ENCODE measurements at regions not wholly inside any gene's neighbourhood (a gene's known extent, or its start where the extent isn't known, plus 50 kb on each side); places are given as distances from the start of the nearest gene placed in this dataset.

DNA sequence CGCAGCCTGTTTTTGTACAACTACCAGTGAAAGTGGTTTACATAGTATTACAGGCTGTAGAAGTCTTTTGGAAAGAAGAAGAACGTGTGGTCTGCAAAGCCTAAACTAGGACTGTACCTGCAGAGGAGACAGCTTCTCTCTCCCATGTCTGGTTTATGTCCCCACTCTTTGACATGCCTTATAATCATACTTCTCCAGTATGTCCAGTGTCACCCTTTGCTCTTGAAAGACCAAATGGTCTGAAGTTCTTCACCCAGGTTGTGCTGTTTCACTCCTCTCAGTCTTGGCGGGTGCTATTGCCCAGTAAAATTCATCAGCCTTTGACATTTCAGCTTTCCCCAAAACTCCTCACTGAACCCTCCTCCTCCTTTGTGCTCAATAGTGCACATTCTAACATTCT is 676.0 kb upstream of the TENM4 start:
- TF ChIP-seq, protein P1, sequence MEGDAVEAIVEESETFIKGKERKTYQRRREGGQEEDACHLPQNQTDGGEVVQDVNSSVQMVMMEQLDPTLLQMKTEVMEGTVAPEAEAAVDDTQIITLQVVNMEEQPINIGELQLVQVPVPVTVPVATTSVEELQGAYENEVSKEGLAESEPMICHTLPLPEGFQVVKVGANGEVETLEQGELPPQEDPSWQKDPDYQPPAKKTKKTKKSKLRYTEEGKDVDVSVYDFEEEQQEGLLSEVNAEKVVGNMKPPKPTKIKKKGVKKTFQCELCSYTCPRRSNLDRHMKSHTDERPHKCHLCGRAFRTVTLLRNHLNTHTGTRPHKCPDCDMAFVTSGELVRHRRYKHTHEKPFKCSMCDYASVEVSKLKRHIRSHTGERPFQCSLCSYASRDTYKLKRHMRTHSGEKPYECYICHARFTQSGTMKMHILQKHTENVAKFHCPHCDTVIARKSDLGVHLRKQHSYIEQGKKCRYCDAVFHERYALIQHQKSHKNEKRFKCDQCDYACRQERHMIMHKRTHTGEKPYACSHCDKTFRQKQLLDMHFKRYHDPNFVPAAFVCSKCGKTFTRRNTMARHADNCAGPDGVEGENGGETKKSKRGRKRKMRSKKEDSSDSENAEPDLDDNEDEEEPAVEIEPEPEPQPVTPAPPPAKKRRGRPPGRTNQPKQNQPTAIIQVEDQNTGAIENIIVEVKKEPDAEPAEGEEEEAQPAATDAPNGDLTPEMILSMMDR (IDR thresholded peaks at IDR 0.05) = no peak
- TF ChIP-seq POLR2A (IDR thresholded peaks at IDR 0.05) = no peak

Measured in adrenal gland (tissue), 5 donors.